Gastroesophageal sphincter (tissue), 4 donors: ENCODE measurements at regions not wholly inside any gene's neighbourhood (a gene's known extent, or its start where the extent isn't known, plus 50 kb on each side); places are given as distances from the start of the nearest gene placed in this dataset.

Source experiments
- ATAC-seq: fragments of 150-250 bp; one replicate; pipeline ENCODE4 v1.9.1; 2016; ENCODE audit warnings: mild to moderate bottlenecking, moderate library complexity
- H3K27ac ChIP-seq, 4 donors: fragments of 200-600 bp; sonication (generic) in 3 of 4; 1 replicate in 3 of 4; 2 replicates in 1 of 4; pipeline ENCODE4 v1.5.1; 2016 to 2019
- H3K27me3 ChIP-seq: fragments of 200-600 bp; sonication (generic); one replicate; pipeline ENCODE4 v1.5.1; 2019
- H3K36me3 ChIP-seq, 2 donors: fragments of 200-600 bp; sonication (generic); one replicate each; pipeline ENCODE4 v1.5.1; 2019; ENCODE audit warnings: control low read depth in 1 of 2
- H3K4me1 ChIP-seq, 3 donors: fragments of 200-600 bp; sonication (generic); 1 replicate in 2 of 3; 2 replicates in 1 of 3; pipeline ENCODE4 v1.5.1; 2016 to 2019; ENCODE audit warnings: control low read depth in 2 of 3
- H3K4me3 ChIP-seq, 2 donors: fragments of 200-600 bp; sonication (generic); one replicate each; pipeline ENCODE4 v1.5.1; 2019; ENCODE audit warnings: mild to moderate bottlenecking in 1 of 2, moderate library complexity in 1 of 2
- H3K9me3 ChIP-seq, 3 donors: fragments of 200-600 bp; sonication (generic); one replicate each; pipeline ENCODE4 v1.5.1; 2017 to 2019; ENCODE audit warnings: control low read depth in 2 of 3
- EP300 ChIP-seq: sonication (generic); formaldehyde crosslinking; IDR thresholded peaks from one replicate; pipeline ENCODE4 v1.6.1; 2017; ENCODE audit warnings: antibody characterized with exemption, mild to moderate bottlenecking
- POLR2A ChIP-seq, 2 donors: fragments of 450-650 bp; IDR thresholded peaks; one replicate each; pipeline ENCODE4 v1.6.1; 2017; ENCODE audit warnings: antibody characterized with exemption in 2 of 2, mild to moderate bottlenecking in 2 of 2, moderate library complexity in 1 of 2
- POLR2AphosphoS5 ChIP-seq: sonication (generic); formaldehyde crosslinking; IDR thresholded peaks from one replicate; pipeline ENCODE4 v1.6.1; 2017; ENCODE audit warnings: antibody characterized with exemption
- whole genome bisulfite sequencing, 2 donors: methylation state at CpG; one replicate each; pipeline ENCODE4 v1.1.5; 2018; ENCODE audit warnings: low coverage in 1 of 2; 5-methylcytosine and 5-hydroxymethylcytosine counted together
- TF ChIP-seq, protein P1 (sequence below), 4 experiments: fragments of 200-600 bp in 2 of 4; fragments of 450-650 bp in 2 of 4; sonication (generic) in 1 of 4; IDR thresholded peaks; one replicate each; pipeline ENCODE4 v1.5.1; 2017 to 2019; ENCODE audit warnings: antibody characterized with exemption in 4 of 4, mild to moderate bottlenecking in 2 of 4, moderate library complexity in 2 of 4

GRCh38 chr10:88114368-88114767 is 250.9 kb downstream of the PTEN start:
- Histone ChIP-seq H3K4me3 (no peak overlapping the region), H3K9me3 (no peaks in the 10 kb centered on the region), H3K27me3 (no peaks in the 10 kb centered on the region), H3K36me3 (no peaks in the 10 kb centered on the region), H3K27ac (no peak overlapping the region), H3K4me1 (no peaks in the 10 kb centered on the region)
- no peak for ATAC-seq
- TF ChIP-seq POLR2A (IDR thresholded peaks at IDR 0.05) = no peak
- TF ChIP-seq, protein P1, sequence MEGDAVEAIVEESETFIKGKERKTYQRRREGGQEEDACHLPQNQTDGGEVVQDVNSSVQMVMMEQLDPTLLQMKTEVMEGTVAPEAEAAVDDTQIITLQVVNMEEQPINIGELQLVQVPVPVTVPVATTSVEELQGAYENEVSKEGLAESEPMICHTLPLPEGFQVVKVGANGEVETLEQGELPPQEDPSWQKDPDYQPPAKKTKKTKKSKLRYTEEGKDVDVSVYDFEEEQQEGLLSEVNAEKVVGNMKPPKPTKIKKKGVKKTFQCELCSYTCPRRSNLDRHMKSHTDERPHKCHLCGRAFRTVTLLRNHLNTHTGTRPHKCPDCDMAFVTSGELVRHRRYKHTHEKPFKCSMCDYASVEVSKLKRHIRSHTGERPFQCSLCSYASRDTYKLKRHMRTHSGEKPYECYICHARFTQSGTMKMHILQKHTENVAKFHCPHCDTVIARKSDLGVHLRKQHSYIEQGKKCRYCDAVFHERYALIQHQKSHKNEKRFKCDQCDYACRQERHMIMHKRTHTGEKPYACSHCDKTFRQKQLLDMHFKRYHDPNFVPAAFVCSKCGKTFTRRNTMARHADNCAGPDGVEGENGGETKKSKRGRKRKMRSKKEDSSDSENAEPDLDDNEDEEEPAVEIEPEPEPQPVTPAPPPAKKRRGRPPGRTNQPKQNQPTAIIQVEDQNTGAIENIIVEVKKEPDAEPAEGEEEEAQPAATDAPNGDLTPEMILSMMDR (IDR thresholded peaks at IDR 0.05) = peak; percentile 18 to 63 (median 37)
- WGBS, 2 donors = 78 to 89% methylated on average over 4 to 6 of the region's 7 CpGs

DNA sequence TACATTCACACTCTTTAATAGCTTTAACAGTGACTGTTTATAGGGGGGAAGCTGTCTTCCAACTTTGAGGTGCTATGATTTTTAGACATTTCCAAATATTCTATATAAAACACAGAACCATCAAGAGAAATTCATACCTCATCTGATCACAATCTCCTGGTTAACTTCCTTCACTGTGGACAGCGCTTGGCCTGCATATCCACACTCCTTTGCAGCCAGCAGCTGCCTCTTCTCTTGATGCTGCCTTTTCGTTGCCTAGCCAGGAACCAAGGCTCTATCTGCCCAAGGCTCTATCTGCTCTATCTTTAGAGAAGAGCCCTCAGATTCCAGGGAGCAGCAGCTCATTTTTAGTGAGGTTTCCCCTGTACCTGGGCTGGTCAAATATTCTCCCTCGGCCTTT is 252.0 kb downstream of the PTEN start:
- no peak for ATAC-seq
- Histone ChIP-seq H3K9me3 (no peaks in the 10 kb centered on the region), H3K36me3 (no peaks in the 10 kb centered on the region), H3K27me3 (no peaks in the 10 kb centered on the region), H3K4me1 (no peaks in the 10 kb centered on the region), H3K4me3 (no peak overlapping the region), H3K27ac (no peak overlapping the region)
- WGBS, 2 donors = 88 to 95% methylated on average over 3 of the region's 3 CpGs
- no peak for TF ChIP-seq EP300
- TF ChIP-seq, protein P1 (IDR thresholded peaks at IDR 0.05) = no peak
- TF ChIP-seq POLR2AphosphoS5 = no peak
- TF ChIP-seq POLR2A (IDR thresholded peaks at IDR 0.05) = no peak

DNA sequence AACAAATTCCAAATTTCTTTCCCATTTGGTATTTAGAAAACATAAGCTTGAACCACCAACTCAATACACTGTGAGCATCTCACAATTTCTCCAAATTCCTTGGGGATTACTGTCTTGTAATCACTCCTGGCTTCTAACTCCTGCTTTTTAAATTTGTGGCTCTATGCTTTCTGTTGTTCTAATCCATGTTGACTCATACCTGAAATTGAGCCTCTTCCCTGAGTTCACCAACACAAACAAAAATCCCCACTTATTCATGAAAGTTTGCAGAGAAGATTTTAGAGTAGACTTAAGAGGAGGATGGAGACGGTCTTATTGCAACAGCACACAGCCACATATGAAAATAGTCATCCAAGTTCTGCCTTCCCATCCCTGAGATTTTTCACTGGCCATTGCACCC is 252.5 kb downstream of the PTEN start:
- Histone ChIP-seq H3K4me1 (no peaks in the 10 kb centered on the region), H3K4me3 (no peak overlapping the region), H3K27ac (no peak overlapping the region), H3K36me3 (no peaks in the 10 kb centered on the region), H3K9me3 (no peaks in the 10 kb centered on the region), H3K27me3 (no peaks in the 10 kb centered on the region)
- ATAC-seq = no peak
- whole genome bisulfite sequencing, 2 donors = 69 to 100% methylated on average over 1 of the region's 1 CpG
- TF ChIP-seq, protein P1 (IDR thresholded peaks at IDR 0.05) = no peak
- TF ChIP-seq EP300 (no peak), POLR2AphosphoS5 (no peak), POLR2A (IDR thresholded peaks at IDR 0.05) (no peak)

GRCh38 chr10:88116481-88116880 is 253.1 kb downstream of the PTEN start:
- no peak overlapping the region for H3K27ac ChIP-seq
- no peaks in the 10 kb centered on the region for H3K9me3 ChIP-seq
- H3K36me3 ChIP-seq = no peaks in the 10 kb centered on the region
- no peak for ATAC-seq
- TF ChIP-seq, protein P1 (IDR thresholded peaks at IDR 0.05) = no peak
- no peak for TF ChIP-seq EP300
- no peak for TF ChIP-seq POLR2AphosphoS5
- no peak for TF ChIP-seq POLR2A (IDR thresholded peaks at IDR 0.05)
- no peak overlapping the region for H3K4me3 ChIP-seq
- no peaks in the 10 kb centered on the region for H3K27me3 ChIP-seq
- WGBS, 2 donors = 96 to 100% methylated on average over 1 to 2 of the region's 2 CpGs
- no peaks in the 10 kb centered on the region for H3K4me1 ChIP-seq

DNA sequence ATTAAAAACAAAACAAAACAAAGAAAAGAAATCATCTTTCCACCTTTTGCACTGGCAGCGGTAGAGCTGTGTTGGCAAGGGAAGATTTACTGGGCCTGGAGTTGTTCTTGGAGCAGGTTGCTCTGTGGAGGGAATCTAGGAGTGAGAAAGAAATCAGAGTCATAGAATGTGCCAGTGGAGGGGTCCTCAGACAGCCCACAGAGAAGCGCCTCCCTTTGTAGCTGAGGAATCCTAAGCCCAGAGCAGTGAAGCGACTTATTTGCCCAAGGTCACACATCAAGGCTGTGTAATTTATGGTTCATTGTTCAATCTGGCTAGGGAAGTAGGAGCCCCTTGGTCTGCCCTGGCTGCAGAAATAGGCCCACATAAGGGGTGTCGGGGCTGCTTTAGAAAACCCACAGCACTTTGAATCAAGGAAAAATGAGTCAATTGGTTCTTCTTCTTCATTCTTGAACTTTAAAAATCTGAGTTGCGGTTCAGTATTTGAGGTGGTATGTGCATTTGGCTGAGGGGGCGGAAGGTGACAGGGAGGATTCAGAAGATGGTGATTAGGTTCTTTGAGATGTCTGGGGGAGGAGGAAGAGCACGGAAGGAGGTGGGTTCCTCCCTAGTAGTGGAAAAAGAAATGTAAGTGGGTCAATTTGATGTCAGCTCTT is 253.7 kb downstream of the PTEN start:
- WGBS, 2 donors = 84 to 98% methylated on average over 4 to 6 of the region's 7 CpGs
- Histone ChIP-seq H3K4me1 (no peaks in the 10 kb centered on the region), H3K9me3 (no peaks in the 10 kb centered on the region), H3K4me3 (no peak overlapping the region), H3K27ac (no peak overlapping the region), H3K27me3 (no peaks in the 10 kb centered on the region), H3K36me3 (no peaks in the 10 kb centered on the region)
- TF ChIP-seq POLR2AphosphoS5 (no peak), POLR2A (IDR thresholded peaks at IDR 0.05) (no peak), EP300 (no peak)
- TF ChIP-seq, protein P1 (IDR thresholded peaks at IDR 0.05) = no peak
- no peak for ATAC-seq
